Jurkat, Clone E6-1 (cell line): ENCODE measurements at regions not wholly inside any gene's neighbourhood (a gene's known extent, or its start where the extent isn't known, plus 50 kb on each side); places are given as distances from the start of the nearest gene placed in this dataset.
"Not testable (repeated sequence)": the region's sequence is repeated elsewhere in the genome, so short reads cannot be mapped to it uniquely, and the experiment has no call there.

Experiments used
- DNase-seq: peaks from one replicate; pipeline ENCODE4 v3.0.0-alpha.2; 2011; ENCODE audit warnings: low read depth, low spot score
- H3K4me3 ChIP-seq: 2 replicates; pipeline ENCODE4 v1.5.1; 2011; ENCODE audit warnings: mild to moderate bottlenecking, low read length, control low read depth, moderate library complexity

DNA sequence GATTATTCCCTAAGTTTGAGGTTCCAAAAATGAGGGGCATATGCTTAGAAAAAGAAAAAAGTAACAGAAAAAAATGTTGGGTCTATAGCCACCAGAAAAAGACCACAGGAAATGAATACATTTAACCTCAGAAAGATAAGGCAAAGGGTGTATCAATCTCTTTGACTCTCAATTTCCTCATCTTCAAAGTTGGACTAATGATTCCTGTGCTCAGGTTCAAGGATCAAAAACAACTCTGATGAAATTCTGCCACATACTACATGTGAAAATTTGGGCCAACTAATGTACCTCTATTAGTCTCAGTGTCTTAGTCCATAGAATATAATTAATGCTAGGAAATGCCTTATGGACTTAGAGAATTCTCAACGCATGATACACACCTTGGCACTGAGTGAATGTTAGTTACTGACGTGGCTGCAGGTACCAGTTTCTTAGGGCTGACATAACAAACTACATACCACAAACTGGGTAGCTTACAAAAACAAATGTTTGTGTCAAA is 257.7 kb downstream of the ANKRD50 start:
- no peak overlapping the region for H3K4me3 ChIP-seq
- DNase-seq = no peak

DNA sequence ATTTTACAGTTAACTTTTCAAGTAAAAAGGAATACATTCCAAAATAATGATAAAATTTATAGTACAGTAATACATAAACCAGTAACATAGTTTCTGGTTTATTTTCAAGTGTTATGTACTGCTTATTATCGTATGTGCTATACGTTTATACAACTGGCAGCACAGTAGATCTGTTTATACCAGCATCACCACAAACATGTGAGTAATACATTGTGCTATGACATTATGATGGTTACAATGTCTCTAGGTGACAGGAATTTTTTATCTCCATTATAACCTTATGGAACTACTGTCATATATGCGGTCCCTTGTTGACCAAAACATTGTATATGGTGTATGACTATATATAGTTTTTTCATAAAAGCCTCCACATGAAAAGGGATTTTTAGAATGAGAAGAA is 256.9 kb downstream of the ANKRD50 start:
- no peak for DNase-seq
- H3K4me3 ChIP-seq = no peak overlapping the region

DNA sequence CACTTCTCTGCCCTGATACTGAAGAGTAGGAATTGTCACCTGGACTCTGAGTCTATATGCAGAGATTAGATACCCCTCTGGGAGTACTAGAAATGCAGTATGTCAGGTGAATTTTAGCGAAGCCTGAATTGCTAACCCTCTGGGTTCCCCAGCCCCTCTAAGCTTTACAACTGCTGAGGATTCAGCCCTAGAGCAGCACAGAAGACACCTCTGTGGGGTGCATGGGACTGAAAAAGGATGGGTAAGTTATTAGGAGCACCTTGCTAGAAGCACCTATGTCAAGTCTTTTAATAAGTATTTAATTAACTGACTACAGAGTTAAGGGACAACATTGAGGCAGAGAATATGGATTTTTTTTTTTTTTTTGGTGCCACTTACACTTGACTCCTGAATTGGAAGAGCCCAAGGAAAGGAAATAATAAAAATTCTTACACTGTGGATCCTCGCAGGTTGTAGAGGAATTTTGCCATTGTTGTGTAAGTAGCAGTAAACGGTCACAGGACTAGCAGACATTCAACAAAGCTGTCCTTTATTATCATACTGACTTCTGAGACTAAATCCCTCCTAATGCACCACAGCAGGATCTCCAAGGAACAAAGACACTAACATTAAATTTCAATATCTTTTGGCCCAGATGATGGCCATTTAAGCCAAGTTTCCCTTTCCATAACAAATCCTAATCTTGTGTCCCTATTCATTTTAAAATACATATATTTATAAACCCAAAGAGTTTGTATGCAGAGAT is 253.2 kb downstream of the ANKRD50 start:
- DNase-seq = no peak
- H3K4me3 ChIP-seq = no peak overlapping the region

DNA sequence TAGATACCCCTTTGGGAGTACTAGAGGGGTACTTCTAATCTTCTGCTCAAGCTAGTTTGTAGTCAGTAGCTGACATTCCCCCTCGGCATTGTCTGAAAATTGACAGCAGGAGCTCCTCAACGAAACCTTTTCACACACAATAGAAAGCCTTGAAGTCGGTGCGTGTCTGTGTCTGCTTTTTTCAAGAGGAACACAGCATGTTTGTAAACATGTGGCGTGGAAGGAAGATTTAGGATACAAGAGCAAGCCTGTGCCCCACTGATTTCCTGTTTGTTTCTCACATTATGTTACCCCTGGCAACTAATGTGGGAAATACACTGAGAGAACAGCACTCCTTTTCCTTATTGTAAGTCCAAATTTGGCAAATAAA is 252.6 kb downstream of the ANKRD50 start:
- DNase-seq = no peak
- no peak overlapping the region for H3K4me3 ChIP-seq

DNA sequence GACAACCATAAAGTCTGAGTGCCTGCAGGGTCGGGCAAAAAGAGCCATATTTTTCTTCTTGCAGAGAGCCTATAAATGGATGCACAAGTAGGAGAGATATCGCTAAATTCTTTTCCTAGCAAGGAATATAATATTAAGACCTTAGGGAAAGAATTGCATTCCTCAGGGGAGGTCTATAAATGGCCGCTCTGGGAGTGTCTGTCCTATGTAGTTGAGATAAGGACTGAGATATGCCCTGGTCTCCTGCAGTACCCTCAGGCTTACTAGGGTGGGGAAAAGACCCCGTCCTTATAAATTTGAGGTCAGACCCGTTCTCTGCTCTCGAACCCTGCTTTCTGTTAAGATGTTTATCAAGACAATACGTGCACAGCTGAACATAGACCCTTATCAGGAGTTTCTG is 250.9 kb downstream of the ANKRD50 start:
- H3K4me3 ChIP-seq, DNase-seq: not testable (repeated sequence)

DNA sequence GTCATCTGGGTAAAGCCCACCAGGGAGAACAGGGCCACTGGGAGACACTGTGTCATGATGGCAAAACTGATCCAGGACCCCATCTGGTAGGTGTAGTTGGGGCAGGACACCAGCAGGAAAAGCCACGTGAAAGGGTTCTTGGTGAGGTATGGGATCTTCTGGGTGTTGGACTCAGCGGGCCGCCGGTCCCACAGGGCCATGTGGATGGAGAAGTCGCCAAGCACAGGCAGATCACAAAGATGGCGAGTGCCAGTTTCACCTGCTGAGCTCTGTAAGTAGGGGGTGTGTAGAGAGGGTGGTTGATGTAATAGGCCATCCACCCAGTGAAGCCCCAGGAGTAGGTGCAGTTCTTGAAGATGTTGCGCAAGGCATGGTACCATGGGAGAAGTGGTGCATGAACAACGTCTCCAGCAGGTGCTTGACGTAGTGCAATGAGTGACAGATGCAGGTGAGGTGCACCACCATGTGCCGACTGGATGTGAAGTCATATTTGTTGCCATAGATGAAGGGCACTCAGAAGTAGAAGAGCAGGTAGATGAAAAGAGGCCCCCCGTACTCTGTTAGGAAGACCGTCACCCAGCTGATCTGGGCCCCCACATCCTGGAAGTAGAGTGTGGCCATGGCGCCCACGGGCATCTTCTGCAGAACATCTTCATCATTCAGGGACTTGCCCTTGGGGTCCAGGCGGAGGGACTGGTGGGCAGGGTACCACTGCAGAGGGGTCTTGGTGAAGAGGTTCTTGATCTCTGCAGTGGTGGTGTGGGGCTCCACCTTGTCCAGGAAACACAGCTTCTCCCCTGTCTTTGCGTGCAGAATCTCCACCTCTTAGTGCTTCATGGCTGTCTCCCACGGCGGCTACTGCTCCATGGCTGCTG is 249.3 kb downstream of the ANKRD50 start:
- DNase-seq = no peak
- no peak overlapping the region for H3K4me3 ChIP-seq

DNA sequence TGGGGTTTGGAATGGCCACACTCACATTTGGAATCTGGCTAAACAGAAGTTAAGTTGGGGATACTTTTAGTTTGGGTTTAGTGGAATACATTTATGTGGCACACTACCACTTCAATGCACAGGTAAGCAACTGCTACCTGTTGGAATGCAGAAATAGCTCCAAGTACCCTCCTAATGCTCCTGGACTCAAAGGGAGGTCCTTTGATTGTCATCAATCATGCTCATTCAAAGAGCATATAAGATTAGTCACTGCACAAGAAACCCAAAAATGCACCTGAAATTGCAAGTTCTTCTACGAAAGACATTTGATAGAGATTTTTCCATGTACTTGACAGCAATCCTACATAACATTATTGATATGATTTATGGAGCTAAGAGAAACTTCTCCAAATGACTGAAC is 247.7 kb downstream of the ANKRD50 start:
- no peak overlapping the region for H3K4me3 ChIP-seq
- DNase-seq = no peak

DNA sequence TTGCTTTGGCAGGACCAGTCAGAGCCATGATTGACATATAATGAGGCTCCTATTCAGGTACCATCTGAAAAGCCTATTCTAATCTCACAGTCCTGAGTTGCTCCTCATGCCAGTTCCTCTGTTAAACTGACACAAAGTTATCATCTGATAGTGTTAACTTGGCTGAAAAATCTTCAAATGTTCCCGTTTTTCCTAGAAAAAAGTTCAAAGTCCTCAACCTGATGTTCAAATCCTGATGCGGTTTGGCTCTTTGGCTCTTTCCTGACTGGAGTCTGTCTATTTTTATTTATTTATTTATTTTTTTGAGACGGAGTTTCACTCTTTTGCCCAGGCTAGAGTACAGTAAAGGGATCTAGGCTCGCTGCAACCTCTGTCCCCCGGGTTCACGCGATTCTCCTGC is 244.2 kb downstream of the ANKRD50 start:
- no peak overlapping the region for H3K4me3 ChIP-seq
- no peak for DNase-seq

DNA sequence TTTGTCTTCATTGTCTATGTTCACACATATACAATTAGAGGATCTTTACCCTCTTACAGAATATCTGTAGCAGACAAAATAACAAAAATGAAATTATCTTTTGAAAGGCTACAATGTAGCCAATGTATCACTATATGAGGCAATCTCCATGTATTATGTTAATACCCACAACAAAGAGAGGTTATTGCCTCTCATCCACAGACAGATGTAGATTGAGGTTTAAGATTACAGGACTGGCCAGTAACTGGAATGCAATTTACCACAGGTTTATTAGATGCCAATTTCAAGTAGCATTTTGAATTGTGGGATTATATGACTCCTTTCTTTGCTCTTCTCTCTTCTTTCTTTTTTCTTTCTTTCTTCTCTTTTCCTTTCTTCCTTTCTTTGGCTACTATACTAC is 242.6 kb downstream of the ANKRD50 start:
- no peak overlapping the region for H3K4me3 ChIP-seq
- DNase-seq = no peak

DNA sequence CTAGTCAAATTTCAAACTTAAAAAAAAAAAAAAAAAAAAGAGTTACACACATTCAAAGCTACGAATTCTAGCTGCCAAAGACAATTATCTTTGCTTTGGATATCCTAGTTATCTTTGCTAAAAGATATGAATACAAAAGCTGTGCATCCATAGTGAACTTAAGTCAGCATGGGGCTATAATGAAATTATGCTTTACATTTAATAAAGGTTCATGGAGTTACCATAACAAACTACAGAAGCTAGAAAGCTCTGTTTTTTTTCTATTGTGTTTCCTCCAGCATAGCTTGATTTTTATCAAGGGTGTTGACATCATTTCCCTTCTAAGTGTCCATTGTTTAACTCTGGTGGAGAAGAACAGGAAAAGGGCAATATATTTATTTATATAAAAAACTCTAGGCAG is 234.1 kb downstream of the ANKRD50 start:
- no peak overlapping the region for H3K4me3 ChIP-seq
- DNase-seq = no peak

DNA sequence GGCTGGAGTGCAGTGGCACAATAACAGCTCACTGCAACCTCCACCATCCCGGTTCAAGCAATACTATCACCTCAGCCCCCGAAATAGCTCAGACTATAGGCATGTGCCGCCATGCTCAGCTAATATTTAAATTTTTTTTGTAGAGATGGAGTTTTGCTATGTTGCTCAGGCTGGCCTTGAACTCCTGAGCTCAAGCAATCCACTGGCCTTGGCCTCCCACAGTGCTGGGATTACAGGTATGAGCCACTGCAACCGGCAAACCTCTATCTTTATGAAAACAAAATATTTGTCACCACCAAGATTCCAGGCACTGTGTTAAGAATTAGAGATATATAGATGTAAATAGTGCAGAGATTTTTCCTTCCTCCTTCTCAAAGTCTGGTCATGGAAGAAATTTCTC is 232.5 kb downstream of the ANKRD50 start:
- no peak overlapping the region for H3K4me3 ChIP-seq
- no peak for DNase-seq

DNA sequence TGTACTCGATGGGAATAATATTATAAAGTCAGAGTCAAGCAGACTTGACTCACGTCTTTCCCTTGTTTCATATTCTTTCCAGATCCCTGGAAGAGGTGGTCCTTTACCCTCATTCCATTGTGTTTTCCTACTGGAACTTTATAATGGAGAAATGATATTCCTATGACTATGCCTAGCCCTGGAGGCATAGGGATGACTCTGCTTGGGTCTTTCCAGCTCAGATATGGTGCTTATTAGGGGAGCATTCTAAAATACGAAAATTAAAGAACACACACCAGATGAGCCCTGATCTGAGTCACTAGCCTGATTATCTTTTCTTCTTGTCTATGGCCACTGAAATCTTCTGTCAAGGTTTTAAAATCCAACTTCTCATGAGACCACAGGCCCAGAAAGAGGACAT is 231.4 kb downstream of the ANKRD50 start:
- H3K4me3 ChIP-seq = no peak overlapping the region
- DNase-seq = no peak

DNA sequence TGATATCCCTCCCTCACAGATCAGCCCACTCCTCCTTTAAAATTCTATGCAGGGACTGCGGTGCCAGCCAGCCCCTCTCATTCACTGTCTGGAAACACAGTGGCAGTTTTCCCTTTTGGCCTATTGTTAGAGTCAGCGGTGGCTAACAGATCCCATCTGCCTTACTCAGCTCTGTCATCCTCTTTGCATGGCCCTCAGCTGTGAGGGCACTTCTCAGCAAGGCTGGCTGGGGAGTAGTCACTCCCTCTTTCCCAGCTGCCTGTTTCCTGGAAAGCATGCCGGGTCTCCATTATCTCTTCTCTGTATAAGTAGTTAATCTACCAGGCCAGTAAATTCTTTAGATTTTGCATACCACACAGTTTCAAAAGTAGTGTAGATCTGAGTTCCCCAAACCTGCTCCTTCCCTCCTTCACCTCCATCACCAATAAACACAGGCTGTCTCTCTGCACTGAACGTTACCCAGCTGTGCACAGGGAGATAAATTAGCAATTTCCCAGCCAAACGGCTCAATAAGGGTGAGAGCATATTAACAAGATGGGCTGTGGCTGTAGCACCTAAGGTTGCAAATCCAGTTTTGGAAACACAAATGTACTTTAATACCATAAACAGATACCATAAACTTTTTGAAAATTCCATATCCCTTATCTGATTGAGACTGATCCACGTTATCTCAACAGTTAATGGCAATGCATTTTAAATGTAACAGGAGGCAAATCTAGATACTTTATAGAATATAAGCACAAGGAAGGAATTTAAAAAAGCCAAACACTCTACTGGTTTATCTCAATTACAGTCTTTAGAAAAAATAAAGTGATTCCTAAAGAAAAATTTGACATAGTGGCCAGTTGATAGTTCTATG is 229.3 kb downstream of the ANKRD50 start:
- no peak overlapping the region for H3K4me3 ChIP-seq
- DNase-seq = no peak

DNA sequence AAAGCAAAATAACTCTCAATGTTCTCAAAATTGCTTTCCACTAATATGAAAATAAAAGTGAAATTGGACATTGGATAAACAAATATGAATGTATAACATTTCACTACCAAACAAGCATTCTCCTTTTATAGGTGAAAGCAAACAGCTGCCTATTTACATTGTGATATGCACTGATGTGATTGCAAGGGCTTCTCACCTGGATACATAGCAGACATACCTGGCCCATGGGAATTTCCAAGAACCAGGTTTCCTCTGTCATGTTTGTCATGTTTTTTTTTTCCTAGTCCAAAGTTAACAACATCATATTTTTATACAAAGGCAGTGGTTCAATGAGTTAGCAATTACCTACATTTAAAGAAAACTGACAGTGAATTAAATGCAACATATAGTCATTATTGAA is 228.5 kb downstream of the ANKRD50 start:
- DNase-seq = no peak
- H3K4me3 ChIP-seq = no peak overlapping the region

DNA sequence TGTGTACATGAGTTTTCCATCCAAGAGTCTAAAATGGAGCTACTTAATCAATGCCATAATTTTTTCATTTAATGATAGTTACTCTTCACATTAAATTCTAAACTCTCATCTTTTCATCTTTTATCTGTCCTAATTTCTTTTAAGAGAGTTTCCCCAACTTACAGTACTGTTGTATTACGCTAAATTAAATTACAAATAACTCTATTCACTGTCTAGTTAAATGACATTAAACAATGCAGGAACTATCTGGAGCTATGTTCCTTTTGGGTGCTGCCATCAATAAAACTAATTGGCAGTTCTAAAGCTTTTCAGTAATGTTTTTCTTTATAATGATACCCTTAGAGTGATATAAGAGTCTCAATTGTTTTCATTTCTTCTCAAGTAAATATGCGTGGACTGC is 227.6 kb downstream of the ANKRD50 start:
- DNase-seq = no peak
- H3K4me3 ChIP-seq = no peak overlapping the region

DNA sequence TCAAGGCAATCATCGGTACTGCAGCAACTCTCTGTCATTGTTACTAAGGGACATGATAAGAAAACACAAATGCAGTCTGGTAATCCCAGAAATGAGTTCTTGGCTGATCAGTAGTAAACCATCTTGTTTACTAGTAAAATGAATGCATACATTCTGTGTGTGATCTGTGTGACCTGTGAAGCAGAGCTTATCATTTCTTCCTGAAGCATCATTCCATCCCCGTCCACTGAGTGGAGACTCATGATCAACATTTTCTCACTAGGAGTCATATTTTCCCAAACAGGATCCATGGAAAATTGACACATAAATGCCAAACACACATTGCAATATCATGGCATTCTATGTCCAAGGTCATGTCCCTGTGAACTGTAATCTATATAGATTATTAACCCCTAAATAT is 226.1 kb downstream of the ANKRD50 start:
- no peak for DNase-seq
- no peak overlapping the region for H3K4me3 ChIP-seq

DNA sequence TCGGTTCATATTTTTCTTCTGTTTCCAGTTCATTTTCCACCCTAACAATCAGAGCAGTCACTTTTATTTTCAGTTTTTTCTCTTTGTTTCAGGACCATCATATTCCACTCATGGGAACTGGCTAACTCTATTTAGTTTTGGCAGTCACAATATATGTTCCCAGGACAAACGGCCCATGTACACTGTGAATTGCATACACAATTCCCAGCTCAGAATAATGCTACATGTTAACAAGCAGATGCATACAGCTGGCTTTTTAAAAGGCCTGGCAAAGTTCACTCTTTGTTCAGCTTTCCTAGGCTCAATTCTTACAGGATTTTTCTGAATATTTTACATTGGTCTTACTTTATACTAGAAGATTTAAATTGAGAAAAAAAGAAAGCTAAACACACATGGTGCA is 224.9 kb downstream of the ANKRD50 start:
- H3K4me3 ChIP-seq = no peak overlapping the region
- no peak for DNase-seq

DNA sequence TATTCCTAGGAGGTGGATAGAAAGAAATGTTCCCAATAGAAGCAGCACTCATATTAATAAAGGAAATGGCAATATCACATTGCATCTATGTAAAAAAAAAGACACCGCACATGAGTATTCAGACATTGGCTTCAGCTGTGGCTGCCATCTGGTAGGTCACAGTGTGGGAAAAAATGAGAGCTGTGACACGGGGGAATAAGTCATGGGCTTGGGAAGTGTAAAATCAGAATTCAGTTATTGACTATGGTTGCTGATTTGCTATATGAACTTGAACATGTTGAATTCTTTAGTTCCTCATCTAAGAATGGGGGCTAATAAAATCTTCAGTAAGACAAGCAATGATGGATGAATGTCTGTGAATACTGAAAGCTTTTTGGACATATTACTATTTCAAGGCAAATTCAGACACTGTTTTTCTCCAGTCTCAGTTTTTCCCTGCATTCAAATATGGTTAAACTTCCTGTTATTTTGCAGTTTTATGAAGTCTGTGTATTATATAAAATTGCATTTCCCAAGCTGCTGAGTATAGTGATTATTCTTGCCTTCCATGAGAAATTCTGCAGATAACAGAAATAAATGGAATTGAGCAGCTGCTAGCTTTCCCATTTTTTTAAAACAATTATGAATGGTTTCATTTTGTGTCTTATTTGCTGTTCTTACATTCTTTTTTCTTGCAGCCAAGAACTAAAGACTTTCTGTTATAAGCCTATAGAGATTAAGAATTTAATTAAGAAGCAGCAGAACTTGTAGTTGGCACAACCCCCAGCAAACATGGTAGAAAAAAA is 221.0 kb downstream of the ANKRD50 start:
- DNase-seq = no peak
- H3K4me3 ChIP-seq = no peak overlapping the region

DNA sequence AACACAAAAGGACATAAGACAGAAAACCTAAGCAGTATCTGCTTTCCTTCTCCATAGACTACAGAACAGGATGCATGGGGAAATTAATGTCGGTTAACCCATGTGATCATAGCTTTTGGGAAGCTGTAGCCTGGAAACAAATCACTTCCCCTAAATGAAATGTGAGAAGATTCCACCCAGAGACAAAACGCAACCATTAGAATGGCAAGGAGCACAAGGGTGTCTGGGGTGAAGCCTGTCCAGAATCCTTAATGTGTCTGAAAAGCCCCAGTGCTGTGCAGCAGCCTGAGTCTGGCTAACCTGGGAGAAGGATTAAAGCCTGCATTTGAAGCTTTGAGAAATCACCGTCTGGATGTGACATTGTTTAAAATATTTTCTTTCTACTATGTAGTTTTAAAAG is 213.3 kb downstream of the ANKRD50 start:
- no peak for DNase-seq
- no peak overlapping the region for H3K4me3 ChIP-seq
